Right renal cortex interstitium (tissue), 3 donors: ENCODE measurements at regions not wholly inside any gene's neighbourhood (a gene's known extent, or its start where the extent isn't known, plus 50 kb on each side); places are given as distances from the start of the nearest gene placed in this dataset.

Experiments
- DNase-seq, 3 donors: peaks; one replicate each; pipeline ENCODE4 v3.0.0-alpha.2; 2013; ENCODE audit warnings: low read depth in 3 of 3, low spot score in 2 of 3

DNA sequence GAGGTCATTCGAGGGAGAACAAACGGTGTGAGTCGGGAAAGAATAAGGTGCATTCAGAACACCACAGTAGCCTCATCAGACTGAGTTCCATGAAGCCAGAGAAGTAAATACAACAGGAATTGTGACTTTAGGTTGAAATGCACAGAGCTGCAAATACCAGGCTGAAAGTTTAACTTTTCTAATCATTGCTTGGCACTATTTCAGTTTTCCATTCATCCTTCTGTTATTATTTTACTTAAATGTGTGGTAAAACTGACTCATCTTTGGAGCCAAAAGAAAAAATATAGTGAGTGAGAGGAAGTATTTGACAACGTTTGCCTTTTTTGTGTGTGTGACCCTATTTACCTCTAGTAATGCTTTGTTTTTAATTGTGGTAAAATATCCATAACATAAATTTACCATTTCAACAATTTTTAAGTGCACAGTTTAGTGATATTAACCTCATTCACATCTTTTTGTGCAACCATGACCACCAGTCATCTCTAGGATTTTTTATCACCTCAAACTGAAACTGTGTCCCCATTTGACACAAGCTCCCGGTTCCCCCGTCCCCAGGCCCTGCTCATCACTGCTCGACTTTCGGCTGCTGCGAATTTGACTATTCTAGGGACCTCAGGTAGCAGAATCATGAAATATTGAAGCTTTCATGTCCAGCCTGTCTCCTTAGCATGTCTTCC is 166.8 kb downstream of the HSD17B3 start:
- DNase-seq, result no peak

DNA sequence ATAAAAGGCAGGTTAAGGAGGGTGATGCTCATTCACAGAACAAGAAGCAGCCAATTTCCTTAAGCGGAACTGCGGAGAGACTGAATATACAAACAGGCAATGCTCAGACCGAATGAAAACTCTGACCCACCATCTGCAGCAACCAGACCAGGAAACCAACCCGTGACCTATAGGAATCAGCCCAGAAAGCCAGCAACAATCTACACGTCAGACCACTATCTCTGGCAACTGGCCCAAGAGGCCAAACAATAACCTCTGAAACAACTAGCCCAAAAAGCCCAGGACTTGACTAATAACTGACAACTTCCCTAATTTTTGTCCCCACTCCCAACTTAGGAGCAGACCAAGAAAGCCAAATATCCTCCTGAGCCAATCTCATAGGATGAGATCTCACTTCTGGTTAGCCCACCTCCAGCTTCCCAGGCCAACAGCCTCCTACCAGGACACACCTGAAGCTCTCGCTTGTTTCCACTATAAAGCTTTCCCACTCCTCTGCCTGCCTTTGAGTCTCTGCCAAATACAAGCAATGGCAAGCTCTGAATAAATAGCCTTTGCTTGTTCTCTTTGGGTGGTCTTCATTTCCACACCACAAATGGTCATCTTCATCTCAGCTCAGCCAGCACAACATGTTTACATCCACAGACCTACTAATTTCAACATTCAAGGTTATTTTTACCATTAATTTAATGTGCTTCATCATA is 168.5 kb downstream of the HSD17B3 start:
- no peak for DNase-seq

DNA sequence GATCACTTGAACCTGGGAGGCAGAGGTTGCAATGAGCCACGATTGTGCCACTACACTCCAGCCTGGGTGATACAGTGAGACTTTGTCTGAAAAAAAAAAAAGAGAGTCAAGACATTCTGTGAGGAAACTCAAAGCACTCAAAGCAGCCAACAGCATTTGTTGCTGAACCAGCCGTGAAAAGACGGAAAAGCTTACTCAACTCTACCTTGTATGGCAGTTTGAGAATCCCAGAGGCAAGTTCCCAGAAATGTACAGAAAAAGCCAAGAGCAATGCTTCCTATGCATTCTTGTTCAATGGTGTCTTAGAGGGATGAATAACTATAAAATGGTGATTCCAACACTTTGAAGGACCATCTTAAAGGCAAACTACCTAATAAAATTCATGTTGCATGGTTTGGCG is 170.2 kb downstream of the HSD17B3 start:
- DNase-seq, result no peak

DNA sequence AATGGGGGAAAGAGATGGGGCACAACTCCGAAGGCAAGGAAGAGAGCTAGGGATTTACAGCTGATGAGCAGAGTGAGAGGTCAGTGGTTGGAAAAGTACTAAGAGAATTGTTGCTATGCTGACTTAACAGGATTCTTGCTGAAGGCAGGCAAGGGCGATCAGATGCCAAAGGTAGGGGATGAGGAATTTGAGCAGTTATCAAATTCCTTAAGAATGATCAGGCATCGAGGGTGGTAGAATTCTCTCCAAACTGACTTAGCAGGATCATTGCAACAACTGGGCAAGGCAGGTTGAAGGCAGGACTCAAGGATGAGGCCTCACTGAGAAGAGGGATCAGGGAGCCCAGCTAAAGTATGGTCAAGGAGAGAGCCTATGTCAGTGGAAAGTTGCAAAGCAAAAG is 171.0 kb downstream of the HSD17B3 start:
- DNase-seq, result no peak

DNA sequence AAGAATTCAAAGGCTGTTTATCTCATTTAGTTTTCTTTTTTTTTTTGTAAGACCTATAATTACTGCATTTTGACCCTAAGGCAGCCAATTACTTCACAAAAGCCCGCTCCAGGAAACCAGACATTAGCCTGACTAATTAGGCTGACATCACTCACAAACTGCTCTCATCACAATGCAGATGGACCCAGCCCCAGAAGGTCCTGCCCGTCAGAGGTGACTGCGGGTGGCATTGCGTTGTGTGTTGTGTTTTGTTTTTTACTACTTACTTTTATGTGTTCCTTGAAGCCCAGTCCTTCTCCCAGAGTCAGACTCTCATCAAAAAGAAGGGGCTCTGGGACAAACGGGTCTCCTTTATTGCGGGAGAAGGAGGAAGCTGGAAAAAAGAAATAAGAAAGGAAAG is 172.2 kb downstream of the HSD17B3 start:
- DNase-seq, result no peak

DNA sequence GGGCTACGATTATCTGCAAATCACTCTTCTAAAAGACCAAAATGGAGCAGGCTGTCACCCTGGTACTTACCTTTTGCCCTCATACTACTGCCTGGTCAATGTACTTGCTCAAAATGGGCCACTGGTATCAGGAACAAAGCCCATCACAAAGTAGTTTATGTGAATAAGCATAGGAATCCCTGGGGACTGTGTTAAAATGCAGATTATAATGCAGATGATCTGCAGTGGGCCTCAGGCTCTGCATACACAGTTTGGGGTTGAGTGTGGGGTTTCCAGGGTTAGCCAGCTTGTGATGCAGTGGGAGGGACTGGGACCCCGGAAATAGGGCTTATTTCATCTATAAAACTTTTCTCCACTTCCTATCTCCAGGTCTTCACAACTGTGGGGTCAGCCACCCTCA is 173.1 kb downstream of the HSD17B3 start:
- no peak for DNase-seq

DNA sequence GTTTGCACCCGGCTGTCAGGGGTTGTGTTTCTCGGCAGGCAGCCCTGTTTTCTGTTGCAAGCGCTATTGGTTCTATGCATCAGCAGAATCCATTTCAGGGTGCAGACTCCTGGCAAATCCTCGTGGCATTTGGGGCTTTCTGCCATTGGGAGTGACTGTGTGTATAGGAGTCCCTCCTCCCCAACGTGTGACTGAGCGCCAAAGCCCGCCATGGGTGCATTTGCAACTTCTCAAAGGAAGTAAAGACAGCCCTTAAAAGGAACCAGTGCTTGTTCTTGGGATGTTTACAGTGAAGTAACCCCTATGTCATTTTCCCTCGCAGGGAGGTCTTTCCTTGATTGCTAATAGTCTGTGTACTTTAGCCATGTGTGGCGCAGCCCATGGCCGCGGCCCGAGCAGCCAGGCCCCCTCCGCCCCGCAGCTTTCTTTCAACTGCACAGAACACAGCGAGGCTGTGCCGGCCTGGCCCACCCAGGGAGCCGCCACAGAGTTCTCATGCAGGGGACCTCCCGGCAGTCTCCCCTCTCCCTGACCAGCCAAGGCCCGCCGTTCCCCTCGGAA is 175.6 kb downstream of the HSD17B3 start:
- no peak for DNase-seq

DNA sequence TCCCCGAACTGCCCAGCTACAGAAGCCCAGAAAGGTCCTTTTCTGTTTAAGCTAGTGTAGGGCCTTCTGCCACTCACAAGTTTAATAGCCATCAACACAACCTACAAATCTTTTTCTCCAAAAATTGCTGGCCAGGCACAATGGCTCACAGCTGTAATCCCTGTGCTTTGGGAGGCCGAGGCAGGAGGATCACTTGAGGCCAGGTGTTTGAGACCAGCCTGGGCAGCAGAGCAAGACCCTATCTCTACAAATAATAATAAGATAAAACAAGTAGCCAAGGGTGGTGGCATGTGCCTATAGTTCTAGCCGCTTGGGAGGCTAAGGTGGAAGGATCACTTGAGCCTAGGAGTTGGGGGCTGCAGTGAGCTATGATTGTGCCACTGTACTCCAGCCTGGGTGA is 176.4 kb downstream of the HSD17B3 start:
- no peak for DNase-seq

DNA sequence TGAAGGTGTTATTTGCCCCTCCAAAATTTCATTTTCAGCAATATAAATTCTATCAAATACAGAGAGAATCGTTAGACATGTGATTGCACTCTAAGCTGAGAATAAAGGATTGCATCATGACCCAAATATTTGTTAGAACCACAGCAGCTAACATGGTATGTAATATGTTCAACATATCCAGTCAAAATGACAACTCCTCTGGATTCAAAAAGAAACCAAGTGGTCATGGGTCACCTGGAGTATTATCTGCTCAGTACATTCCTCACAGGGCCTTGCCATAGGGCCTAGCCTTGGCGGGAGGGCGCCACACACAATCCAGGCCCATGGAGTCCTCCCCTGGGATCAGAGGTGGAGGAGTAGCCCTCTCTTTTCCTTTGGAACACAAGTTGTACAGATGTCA is 179.2 kb downstream of the HSD17B3 start:
- DNase-seq, result no peak

DNA sequence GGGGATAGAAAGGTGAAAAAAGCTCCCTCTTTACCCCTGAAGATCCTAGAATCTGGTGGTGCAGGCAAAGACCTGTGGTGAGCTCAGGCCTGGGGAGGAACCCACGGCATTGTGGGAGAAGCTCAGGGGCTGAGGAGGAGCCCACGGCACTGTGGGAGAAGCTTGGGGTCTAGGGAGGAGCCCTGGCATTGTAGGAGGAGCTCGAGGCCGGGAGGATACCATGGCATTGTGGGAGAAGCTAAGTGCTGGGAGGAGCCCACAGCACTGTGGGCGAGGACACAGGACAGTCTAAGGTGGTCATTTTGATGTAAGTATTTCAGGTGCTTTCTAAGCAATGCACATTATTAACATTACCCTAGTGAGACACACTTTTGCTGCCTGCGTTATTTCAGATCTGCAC is 179.7 kb downstream of the HSD17B3 start:
- no peak for DNase-seq

DNA sequence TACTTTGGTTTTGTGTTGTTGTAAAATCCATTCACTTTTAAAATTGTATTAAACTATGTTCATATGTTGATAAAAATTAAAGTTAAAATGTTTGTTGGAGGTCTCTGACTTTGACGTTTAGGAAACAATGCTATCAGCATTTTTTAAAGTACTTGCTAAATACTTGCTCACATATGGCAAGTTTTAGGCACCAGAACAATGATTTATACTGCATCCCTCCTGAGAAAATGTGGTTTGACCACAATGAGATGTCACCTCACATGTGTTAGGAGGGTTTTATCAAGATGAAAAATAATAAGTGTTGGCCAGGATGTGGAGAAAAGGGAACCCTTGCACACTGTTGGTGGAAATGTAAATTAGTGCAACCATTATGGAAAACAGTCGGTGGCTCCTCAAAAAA is 180.8 kb downstream of the HSD17B3 start:
- no peak for DNase-seq

DNA sequence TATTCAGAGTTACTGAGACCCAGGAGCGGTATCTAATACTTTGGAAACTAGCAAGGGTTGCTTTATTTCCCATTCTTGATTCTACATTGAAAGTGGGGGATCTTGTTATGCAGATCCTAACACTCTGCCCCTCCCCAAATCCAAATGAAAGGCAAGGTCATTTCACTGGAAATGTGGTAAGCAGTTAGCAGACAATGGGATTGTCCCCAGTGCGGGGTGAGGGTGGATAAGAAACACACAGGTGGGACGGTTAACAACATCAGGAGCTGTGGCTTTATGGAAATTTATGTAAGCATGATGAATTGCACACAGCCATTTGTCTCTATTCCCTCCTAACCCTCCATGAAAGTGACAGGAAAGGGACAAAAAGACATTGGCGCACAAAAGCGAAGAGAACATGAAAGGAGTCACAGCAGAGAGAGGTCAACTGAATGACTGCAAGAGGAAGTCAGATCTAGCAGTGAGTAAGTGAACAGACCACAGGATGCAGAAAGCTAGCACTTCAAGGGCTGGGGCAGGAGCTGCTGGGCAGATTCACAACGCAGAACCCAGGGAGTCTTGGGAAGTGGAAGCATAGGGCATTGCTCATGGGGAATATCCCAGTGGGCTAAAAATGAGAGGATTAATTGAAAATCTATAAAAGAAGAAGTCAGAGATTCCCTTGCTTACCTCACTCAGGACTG is 184.4 kb downstream of the HSD17B3 start:
- DNase-seq, result no peak

DNA sequence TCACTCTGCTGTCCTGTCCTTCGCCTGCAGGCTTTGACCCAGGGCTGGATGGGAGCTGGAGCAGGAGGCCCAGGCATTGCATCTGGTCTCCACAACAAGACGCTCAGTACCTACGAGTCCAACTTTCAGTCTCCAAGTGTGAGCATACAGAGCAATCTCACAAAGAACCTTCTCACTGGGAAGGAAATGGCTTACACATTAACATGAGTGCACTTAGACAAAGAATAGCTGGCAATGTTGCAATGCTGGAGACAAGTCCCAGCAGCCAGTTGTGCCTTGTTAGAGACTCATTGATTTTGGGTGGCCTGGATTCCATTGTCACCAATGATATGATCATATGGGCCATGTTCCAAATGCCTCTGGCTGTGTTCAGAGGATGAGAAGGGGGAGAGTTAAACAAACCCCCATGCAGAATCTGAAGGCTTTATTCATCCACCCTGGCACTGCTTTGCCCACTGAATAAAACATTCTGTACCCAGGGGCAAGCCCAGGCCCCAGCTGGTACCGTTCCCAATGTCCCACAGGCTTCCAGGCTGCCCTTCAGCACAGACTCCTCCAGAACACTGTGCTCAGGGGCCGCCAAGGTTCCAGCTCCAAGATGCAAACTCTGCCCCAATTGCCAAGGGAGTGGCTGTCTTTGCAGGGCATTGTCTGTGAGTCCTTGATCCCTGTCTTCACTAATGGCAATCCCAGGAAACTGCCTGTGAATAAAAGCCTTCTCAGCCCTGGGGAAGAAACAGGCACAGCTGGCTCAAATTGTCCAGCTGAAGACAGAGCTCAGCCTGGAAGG is 185.5 kb downstream of the HSD17B3 start:
- no peak for DNase-seq

DNA sequence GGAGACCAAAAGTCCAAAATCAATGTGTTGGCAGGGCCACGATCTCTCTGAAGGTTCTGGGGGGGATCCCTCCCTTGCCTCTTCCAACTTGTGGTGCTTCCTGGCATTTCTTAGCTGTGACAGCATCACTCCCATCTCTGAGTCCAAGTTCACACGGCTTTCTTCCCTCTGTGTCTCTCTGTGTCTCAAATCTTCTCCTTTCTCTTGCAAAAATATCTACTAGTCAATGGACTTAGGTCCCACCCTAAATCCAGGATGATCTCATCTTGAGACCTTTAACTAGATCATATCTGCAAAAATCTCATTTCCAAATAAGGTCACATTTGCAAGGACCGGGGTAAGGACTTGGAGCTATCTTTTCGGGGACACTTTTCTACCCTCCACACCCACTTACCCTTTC is 186.1 kb downstream of the HSD17B3 start:
- no peak for DNase-seq

DNA sequence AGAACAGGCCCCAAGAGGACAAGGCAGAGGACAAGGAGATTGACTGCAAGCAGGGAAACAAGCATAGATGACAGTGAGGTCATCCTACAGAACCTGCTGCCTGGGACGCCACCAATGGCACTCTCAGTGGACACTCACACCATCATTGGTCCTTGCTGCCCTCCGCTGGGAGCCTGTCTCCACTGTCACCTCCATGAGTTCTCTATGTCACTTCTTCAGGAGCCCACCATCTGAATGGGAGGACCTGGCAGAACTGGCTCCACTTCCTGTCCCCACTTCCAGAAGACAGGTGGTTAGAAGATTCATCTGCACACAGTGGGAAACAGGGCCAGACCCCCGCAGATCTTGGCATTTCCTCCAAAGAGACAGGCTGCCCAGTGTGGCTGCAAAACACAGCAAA is 188.9 kb downstream of the HSD17B3 start:
- no peak for DNase-seq

DNA sequence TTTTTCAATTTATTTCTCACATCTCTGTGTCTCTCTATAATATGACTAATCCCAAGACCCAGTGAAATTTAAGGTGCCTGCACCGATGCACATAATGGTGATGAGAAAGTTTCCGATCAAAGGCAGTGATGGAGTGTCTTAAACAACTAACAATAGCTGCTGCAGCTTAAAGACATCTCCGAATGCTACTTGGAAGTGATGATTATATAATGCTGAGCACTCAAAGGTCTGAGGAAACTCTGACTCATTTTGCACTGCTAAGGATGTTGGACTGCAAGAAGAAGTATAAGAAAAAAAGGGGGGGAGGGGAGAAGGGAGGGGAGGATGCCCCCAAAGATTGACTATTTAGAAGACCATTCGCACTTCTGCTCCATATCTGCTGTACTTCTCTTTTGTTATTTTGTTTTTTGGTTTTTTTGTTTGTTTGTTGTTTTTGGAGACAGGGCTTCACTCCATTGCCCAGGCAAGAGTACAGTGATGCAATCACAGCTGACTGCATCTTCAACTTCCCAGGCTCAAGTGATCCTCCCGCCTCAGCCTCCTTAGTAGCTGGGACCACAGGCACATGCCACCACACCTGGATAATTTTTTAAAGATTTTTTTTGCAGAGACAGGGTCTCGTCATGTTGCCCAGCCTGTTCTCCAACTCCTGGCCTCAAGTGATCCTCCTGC is 192.2 kb downstream of the HSD17B3 start:
- DNase-seq, result no peak

DNA sequence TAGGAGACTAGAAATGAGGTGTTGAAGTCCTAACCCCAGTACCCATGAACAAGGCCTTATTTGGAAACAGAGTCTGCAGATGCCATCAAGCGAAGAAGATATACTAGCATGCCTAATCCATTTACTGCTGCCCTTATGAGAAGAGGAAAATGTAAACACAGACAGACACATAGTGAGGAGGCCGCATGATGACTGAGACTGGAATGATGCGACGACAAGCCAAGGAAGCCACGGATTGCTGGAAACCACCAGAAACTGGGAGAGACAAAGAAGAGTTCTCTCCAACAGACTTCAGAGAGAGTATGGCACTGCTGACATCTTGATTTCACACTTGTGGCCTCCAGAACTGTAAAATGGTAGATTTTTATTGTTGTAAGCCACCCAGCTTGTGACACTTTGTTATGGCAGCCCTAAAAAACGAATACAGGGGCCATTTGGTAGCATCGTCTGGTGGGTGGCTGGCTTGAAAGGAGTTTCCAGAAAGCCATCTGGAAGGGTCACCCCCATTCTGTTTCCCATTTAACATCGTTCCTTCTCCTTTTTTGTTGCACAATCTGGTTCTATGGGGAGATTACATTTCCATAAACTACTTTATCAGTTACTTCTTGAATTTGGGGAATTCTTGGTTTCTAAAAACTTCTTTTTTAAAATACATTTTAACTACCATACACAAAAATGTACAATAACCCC is 193.1 kb downstream of the HSD17B3 start:
- no peak for DNase-seq

DNA sequence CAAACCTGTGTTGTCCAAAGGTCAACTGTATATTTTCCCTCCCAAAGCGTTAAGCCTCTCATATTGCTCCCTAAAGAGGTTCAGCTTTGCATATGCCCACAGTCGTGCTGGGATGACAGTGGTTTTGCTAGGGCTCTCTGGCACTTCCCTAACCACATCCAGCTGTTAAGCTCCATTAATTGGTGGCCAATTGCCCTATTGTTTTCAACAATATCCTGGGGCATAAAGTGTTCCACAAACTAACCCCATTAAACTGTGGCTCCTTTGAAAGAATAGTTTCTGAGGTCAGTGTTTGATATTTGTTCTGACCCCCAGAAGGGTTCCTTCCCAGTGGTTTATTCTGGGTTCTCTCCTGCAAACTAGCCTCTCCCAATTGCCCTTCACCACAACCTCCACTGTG is 194.5 kb downstream of the HSD17B3 start:
- no peak for DNase-seq

DNA sequence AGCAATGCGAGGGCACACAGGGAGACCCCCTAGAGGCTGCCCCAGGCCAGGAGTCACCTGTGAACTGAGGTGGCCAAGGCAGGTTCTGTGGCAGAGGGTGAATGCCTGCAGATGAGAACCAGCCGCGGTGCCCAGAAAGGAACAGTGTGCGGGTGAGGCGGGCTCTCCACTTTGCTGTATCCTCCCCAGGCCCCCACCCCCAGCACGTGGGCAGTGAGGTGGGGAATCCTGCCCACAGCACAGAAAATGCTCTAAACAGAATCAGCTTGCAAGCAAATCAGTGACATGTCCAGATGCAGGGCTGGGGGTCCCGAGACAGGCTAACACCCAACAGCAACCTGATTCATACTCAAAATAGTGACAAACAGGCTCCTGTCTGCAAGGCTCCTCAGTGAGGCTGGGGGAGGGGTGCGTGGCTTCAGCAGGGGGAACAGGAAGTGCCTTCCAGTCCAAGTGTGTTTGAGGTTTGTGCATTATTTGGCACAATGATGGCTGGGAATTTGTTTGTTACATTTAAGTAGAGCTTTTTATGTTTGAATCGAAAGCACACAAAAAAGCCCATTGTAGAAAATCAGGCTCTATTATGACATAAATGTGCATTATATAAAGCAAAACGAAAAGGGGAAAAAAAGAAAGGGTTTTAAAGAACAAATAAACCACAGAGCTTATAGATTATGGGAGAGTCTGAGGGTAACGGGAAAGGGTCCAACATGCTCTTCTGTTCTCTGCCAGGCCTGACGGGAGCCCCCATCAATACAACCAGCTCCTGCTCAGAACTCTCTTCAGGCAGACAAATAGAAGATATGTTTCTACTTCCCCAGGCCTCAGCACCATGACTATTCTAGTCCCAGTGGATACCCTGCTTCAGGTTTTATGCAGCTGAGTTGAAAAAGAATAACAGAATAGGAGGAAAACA is 201.3 kb downstream of the HSD17B3 start:
- DNase-seq, result no peak
